ENCODE measurements at regions not wholly inside any gene's neighbourhood (a gene's known extent, or its start where the extent isn't known, plus 50 kb on each side); places are given as distances from the start of the nearest gene placed in this dataset.

DNA sequence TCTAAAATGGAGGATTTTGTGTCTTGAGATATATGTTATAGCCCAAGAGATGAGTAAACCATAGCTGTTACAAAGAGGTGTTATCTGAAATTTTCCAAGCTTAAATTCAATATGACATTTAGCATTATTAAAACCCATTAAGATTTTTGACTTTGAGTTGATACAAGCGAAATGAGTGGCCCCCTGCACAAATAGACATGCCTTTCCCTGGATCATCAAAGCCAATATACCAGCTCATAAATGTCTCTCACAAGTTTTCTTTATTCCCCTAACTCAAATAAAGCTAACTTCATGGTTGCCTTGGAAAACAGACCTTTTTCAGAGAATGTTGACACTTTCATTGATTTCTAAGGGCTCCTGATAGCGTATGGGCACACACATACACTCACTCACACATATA is 55.5 kb upstream of the TIAM1 start:
- no peaks in the 10 kb centered on the region for H3K79me2 ChIP-seq (ENCODE audit: control insufficient read depth, insufficient read depth, low read length)
- no peak for ATAC-seq
- no peak overlapping the region for H3K4me3 ChIP-seq
- no peak overlapping the region for H3K9ac ChIP-seq (ENCODE audit: control insufficient read depth, insufficient read depth, low read length)
- H3K9me3 ChIP-seq (replicated peaks; ENCODE audit: control insufficient read depth, insufficient read depth, low read length), result no peaks in the 10 kb centered on the region
- no peak for TF ChIP-seq TBL1XR1 (IDR thresholded peaks at IDR 0.05; ENCODE audit: low read depth, low read length)
- no peak for TF ChIP-seq SMC3 (IDR thresholded peaks at IDR 0.05; ENCODE audit: borderline replicate concordance, low read length)
- TF ChIP-seq SMAD5 (IDR thresholded peaks at IDR 0.05; ENCODE audit: low read depth), result no peak
- TF ChIP-seq E2F4 (IDR thresholded peaks at IDR 0.05; ENCODE audit: low read depth, low read length), result no peak
- TF ChIP-seq, protein P1, sequence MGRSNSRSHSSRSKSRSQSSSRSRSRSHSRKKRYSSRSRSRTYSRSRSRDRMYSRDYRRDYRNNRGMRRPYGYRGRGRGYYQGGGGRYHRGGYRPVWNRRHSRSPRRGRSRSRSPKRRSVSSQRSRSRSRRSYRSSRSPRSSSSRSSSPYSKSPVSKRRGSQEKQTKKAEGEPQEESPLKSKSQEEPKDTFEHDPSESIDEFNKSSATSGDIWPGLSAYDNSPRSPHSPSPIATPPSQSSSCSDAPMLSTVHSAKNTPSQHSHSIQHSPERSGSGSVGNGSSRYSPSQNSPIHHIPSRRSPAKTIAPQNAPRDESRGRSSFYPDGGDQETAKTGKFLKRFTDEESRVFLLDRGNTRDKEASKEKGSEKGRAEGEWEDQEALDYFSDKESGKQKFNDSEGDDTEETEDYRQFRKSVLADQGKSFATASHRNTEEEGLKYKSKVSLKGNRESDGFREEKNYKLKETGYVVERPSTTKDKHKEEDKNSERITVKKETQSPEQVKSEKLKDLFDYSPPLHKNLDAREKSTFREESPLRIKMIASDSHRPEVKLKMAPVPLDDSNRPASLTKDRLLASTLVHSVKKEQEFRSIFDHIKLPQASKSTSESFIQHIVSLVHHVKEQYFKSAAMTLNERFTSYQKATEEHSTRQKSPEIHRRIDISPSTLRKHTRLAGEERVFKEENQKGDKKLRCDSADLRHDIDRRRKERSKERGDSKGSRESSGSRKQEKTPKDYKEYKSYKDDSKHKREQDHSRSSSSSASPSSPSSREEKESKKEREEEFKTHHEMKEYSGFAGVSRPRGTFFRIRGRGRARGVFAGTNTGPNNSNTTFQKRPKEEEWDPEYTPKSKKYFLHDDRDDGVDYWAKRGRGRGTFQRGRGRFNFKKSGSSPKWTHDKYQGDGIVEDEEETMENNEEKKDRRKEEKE (IDR thresholded peaks at IDR 0.05), result no peak
- TF ChIP-seq CBX3 (IDR thresholded peaks at IDR 0.05; ENCODE audit: borderline replicate concordance, low read depth), result no peak
- TF ChIP-seq RFX5 (IDR thresholded peaks at IDR 0.05; ENCODE audit: low read depth, low read length), result no peak
- TF ChIP-seq MAX (IDR thresholded peaks at IDR 0.05; ENCODE audit: low read depth, low read length), result no peak
- TF ChIP-seq NRF1 (conservative IDR thresholded peaks at IDR 0.05; ENCODE audit: low read depth, low read length), result no peak
- TF ChIP-seq CBFB (IDR thresholded peaks at IDR 0.05; ENCODE audit: low read depth), result no peak
- TF ChIP-seq, protein P2, sequence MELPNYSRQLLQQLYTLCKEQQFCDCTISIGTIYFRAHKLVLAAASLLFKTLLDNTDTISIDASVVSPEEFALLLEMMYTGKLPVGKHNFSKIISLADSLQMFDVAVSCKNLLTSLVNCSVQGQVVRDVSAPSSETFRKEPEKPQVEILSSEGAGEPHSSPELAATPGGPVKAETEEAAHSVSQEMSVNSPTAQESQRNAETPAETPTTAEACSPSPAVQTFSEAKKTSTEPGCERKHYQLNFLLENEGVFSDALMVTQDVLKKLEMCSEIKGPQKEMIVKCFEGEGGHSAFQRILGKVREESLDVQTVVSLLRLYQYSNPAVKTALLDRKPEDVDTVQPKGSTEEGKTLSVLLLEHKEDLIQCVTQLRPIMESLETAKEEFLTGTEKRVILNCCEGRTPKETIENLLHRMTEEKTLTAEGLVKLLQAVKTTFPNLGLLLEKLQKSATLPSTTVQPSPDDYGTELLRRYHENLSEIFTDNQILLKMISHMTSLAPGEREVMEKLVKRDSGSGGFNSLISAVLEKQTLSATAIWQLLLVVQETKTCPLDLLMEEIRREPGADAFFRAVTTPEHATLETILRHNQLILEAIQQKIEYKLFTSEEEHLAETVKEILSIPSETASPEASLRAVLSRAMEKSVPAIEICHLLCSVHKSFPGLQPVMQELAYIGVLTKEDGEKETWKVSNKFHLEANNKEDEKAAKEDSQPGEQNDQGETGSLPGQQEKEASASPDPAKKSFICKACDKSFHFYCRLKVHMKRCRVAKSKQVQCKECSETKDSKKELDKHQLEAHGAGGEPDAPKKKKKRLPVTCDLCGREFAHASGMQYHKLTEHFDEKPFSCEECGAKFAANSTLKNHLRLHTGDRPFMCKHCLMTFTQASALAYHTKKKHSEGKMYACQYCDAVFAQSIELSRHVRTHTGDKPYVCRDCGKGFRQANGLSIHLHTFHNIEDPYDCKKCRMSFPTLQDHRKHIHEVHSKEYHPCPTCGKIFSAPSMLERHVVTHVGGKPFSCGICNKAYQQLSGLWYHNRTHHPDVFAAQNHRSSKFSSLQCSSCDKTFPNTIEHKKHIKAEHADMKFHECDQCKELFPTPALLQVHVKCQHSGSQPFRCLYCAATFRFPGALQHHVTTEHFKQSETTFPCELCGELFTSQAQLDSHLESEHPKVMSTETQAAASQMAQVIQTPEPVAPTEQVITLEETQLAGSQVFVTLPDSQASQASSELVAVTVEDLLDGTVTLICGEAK (IDR thresholded peaks at IDR 0.05; ENCODE audit: borderline replicate concordance), result no peak
- no peak for TF ChIP-seq IKZF1 (conservative IDR thresholded peaks at IDR 0.05)
- TF ChIP-seq RBBP5 (conservative IDR thresholded peaks at IDR 0.05), result no peak
- no peak for TF ChIP-seq YBX1 (IDR thresholded peaks at IDR 0.05)
- no peak for TF ChIP-seq MTA2 (IDR thresholded peaks at IDR 0.05; ENCODE audit: low read depth)
- no peak for TF ChIP-seq SIX5 (IDR thresholded peaks at IDR 0.05; ENCODE audit: low read depth, low read length, severe bottlenecking)
- no peak overlapping the region for H2AFZ ChIP-seq (ENCODE audit: control insufficient read depth, low read depth, low read length)
- no peak for DNase-seq (ENCODE audit: low read depth, low spot score)
- no peaks in the 10 kb centered on the region for H3K4me1 ChIP-seq (ENCODE audit: control insufficient read depth, insufficient read depth, low read length)
- FAIRE-seq, result no peak
- CTCF ChIA-PET, result interaction anchor here (1.0 to 1.6 kb wide), 2 partner anchors 16 to 157 kb away, joined by 3 to 6 read pairs; no protein-coding TSS in a partner anchor
- WGBS (ENCODE audit: insufficient coverage, insufficient replicate concordance, low lambda C conversion rate, missing lambda C conversion rate), result 0% methylated on average over 2 of the region's 2 CpGs
- no peak overlapping the region for H3K27ac ChIP-seq (ENCODE audit: control insufficient read depth, insufficient read depth)
- SMC1A ChIA-PET (ENCODE audit: uncharacterized antibody, unreplicated experiment), result interaction anchor here (0.6 to 1.3 kb wide), 8 partner anchors 31 to 395 kb away, joined by 3 to 6 read pairs (median 3); no protein-coding TSS in a partner anchor
- no peaks in the 10 kb centered on the region for H3K36me3 ChIP-seq (ENCODE audit: control insufficient read depth in 2 of 2, insufficient read depth in 2 of 2, low read length in 1 of 2)
- H3K27me3 ChIP-seq (replicated peaks in 1 of 2; ENCODE audit: control insufficient read depth in 2 of 2, insufficient read depth in 2 of 2, low read length in 1 of 2), result no peaks in the 10 kb centered on the region
- POLR2A ChIA-PET, result interaction anchor here (0.7 kb wide), 1 partner anchor 10 kb away, joined by 3 read pairs; no protein-coding TSS in a partner anchor
- intact Hi-C loops (cut with micrococcal nuclease; ENCODE audit: unreplicated experiment) (no loop called here), in situ Hi-C loops (cut with MboI) (no loop called here)
- no peak overlapping the region for H3K4me2 ChIP-seq (ENCODE audit: control insufficient read depth, insufficient read depth)
- RAD21 ChIA-PET (ENCODE audit: unreplicated experiment), result interaction anchor here (1.4 to 1.9 kb wide), 2 partner anchors 12 to 57 kb away, joined by 7 read pairs; no protein-coding TSS in a partner anchor
- no peaks in the 10 kb centered on the region for H4K20me1 ChIP-seq (ENCODE audit: control insufficient read depth, insufficient read depth)
- BruUV-seq (replicated peaks), result no TSS peak
